Sigmoid colon (tissue), 4 donors: ENCODE measurements at regions not wholly inside any gene's neighbourhood (a gene's known extent, or its start where the extent isn't known, plus 50 kb on each side); places are given as distances from the start of the nearest gene placed in this dataset.

Source experiments
- CTCF ChIP-seq, 4 experiments: fragments of 450-650 bp in 3 of 4; fragments of 200-600 bp in 1 of 4; IDR thresholded peaks; one replicate each; pipeline ENCODE4 v1.5.1; 2016 to 2019; ENCODE audit warnings: antibody characterized with exemption in 4 of 4, mild to moderate bottlenecking in 3 of 4, moderate library complexity in 2 of 4
- EP300 ChIP-seq, 4 donors: sonication (generic); formaldehyde crosslinking; IDR thresholded peaks; one replicate each; pipeline ENCODE4 v1.6.1; 2017; ENCODE audit warnings: antibody characterized with exemption in 4 of 4
- POLR2A ChIP-seq, 2 donors: fragments of 450-650 bp; IDR thresholded peaks; one replicate each; pipeline ENCODE4 v1.6.1; 2016; ENCODE audit warnings: antibody characterized with exemption in 2 of 2, mild to moderate bottlenecking in 2 of 2, moderate library complexity in 2 of 2
- POLR2AphosphoS5 ChIP-seq, 4 donors: sonication (generic); formaldehyde crosslinking; IDR thresholded peaks; one replicate each; pipeline ENCODE4 v1.6.1; 2017; ENCODE audit warnings: antibody characterized with exemption in 4 of 4

DNA sequence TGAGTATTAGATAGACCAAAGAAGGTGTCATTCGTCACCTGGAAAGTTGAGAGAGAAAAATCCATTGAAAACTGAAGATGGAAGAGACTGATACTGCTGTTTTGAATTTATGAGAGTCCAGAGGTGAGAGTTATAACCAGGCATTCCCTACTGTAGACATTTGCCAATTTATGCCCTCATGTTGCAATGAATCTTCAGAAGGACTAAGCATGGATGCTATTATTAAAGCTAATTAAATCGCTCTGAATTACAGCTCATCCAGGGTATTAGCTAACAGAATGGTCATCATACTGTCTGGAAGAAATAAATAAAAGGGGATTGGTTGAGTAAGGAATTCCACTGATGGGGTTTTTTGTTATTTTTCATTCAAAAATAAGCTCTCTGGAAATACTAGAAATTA, 101.6 kb upstream of the PLPP4 start:
- TF ChIP-seq CTCF (IDR thresholded peaks at IDR 0.05) = no peak
- TF ChIP-seq POLR2A (IDR thresholded peaks at IDR 0.05) = no peak
- TF ChIP-seq POLR2AphosphoS5 (IDR thresholded peaks at IDR 0.05) = no peak
- TF ChIP-seq EP300 (IDR thresholded peaks at IDR 0.05) = no peak
